H1 (cell line): ENCODE measurements at regions not wholly inside any gene's neighbourhood (a gene's known extent, or its start where the extent isn't known, plus 50 kb on each side); places are given as distances from the start of the nearest gene placed in this dataset.

Experiments
- CTCF ChIA-PET: fragments of 300-600 bp; sonication (Branson Sonifier 250); formaldehyde crosslinking; loops from one replicate; lab custom pipeline; 2021; ENCODE audit not compliant: partially characterized antibody; lab: Charles Lee
- POLR2A ChIA-PET: fragments of 300-600 bp; sonication (Branson Sonifier 250); formaldehyde crosslinking; loops from one replicate; lab custom pipeline; 2021; ENCODE audit warnings: inconsistent platforms; ENCODE audit not compliant: partially characterized antibody; lab: Charles Lee
- DNase-seq, 2 experiments: peaks; one replicate each; pipeline versions ENCODE4 v3.0.0 to v3.0.0-alpha.2; 2010 to 2022; ENCODE audit warnings: low spot score in 2 of 2, low read depth in 1 of 2, mixed read lengths in 1 of 2
- FAIRE-seq: peaks from 2 replicates; lab custom pipeline; 2011; peaks lifted over from hg19 to GRCh38; lab: Jason Lieb, UNC
- H2AFZ ChIP-seq: 2 replicates; pipeline ENCODE4 v1.8.1; 2012; ENCODE audit warnings: low read length, inconsistent platforms
- H2AK5ac ChIP-seq: 2 replicates; pipeline ENCODE4 v1.6.1; 2013; ENCODE audit warnings: low read depth, low read length
- H2BK120ac ChIP-seq: replicated peaks from 2 replicates; pipeline ENCODE3; 2013; ENCODE audit warnings: low read depth, low read length, inconsistent platforms
- H2BK12ac ChIP-seq: 2 replicates; pipeline ENCODE4 v1.6.1; 2013; ENCODE audit warnings: low read depth, low read length
- H2BK15ac ChIP-seq: 2 replicates; pipeline ENCODE4 v1.6.1; 2013; ENCODE audit warnings: low read length
- H2BK20ac ChIP-seq: 2 replicates; pipeline ENCODE4 v1.6.1; 2013; ENCODE audit warnings: low read length
- H2BK5ac ChIP-seq: 2 replicates; pipeline ENCODE4 v1.6.1; 2013; ENCODE audit warnings: low read depth, low read length
- H3K14ac ChIP-seq: 2 replicates; pipeline ENCODE4 v1.6.1; 2013; ENCODE audit warnings: inconsistent platforms; ENCODE audit not compliant: insufficient read length
- H3K18ac ChIP-seq: 2 replicates; pipeline ENCODE4 v1.6.1; 2013; ENCODE audit warnings: low read length; ENCODE audit errors: extremely low read depth
- H3K23ac ChIP-seq: 2 replicates; pipeline ENCODE4 v1.6.1; 2013; ENCODE audit warnings: inconsistent platforms; ENCODE audit not compliant: insufficient read length
- H3K23me2 ChIP-seq: 2 replicates; pipeline ENCODE4 v1.6.1; 2013; ENCODE audit warnings: low read depth, low read length
- H3K27ac ChIP-seq: 2 replicates; pipeline ENCODE4 v1.6.1; 2011; ENCODE audit warnings: low read depth, low read length, inconsistent platforms
- H3K27me3 ChIP-seq, 4 experiments: replicated peaks in 1 of 4; 1 replicate in 1 of 4; 2 replicates in 3 of 4; pipeline versions ENCODE4 v1.6.1 to v1.8.1; 2011 to 2013; ENCODE audit warnings: low read length in 3 of 4, mild to moderate bottlenecking in 3 of 4, inconsistent platforms in 2 of 4, mixed read lengths in 2 of 4, moderate library complexity in 1 of 4; ENCODE audit not compliant: control insufficient read depth in 3 of 4, insufficient read depth in 3 of 4; ENCODE audit errors: extremely low read depth in 1 of 4
- H3K36me3 ChIP-seq, 4 experiments: 2 replicates each; pipeline versions ENCODE4 v1.6.1 to v1.8.1; 2011 to 2013; ENCODE audit warnings: mild to moderate bottlenecking in 4 of 4, low read length in 3 of 4, moderate library complexity in 2 of 4, control low read depth in 1 of 4, inconsistent platforms in 1 of 4; ENCODE audit not compliant: insufficient read depth in 4 of 4, control insufficient read depth in 2 of 4
- H3K4ac ChIP-seq: replicated peaks from 2 replicates; pipeline ENCODE3; 2013; ENCODE audit warnings: low read length, low read depth, mixed read lengths, inconsistent platforms; ENCODE audit not compliant: insufficient read length
- H3K4me1 ChIP-seq, 4 experiments: replicated peaks in 1 of 4; 1 replicate in 1 of 4; 2 replicates in 3 of 4; pipeline versions ENCODE4 v1.6.1 to v1.8.1; 2011 to 2013; ENCODE audit warnings: low read length in 3 of 4, inconsistent platforms in 2 of 4, mixed read lengths in 1 of 4; ENCODE audit not compliant: insufficient read depth in 4 of 4, control insufficient read depth in 3 of 4
- H3K4me2 ChIP-seq, 2 experiments: 2 replicates each; pipeline versions ENCODE4 v1.6.1 to v1.8.1; 2011 to 2013; ENCODE audit warnings: low read depth in 2 of 2, low read length in 2 of 2, control low read depth in 1 of 2, inconsistent platforms in 1 of 2, mild to moderate bottlenecking in 1 of 2; ENCODE audit not compliant: insufficient read depth in 1 of 2
- H3K4me3 ChIP-seq, 4 experiments: fragments of 200-600, 300-600 bp in 1 of 4; sonication (generic), shearing (Covaris generic), sonication (Bioruptor Twin) in 1 of 4; 2 replicates each; pipeline versions ENCODE4 v1.5.1 to v1.8.1; 2011 to 2016; ENCODE audit warnings: low read length in 4 of 4, low read depth in 3 of 4, control low read depth in 2 of 4, inconsistent platforms in 2 of 4, mild to moderate bottlenecking in 2 of 4, mixed read lengths in 1 of 4, moderate library complexity in 1 of 4; ENCODE audit not compliant: insufficient read depth in 2 of 4; ENCODE audit errors: extremely low read depth in 1 of 4
- H3K56ac ChIP-seq: replicated peaks from 2 replicates; pipeline ENCODE3; 2013; ENCODE audit warnings: low read depth, mild to moderate bottlenecking, mixed read lengths, low read length, inconsistent platforms; ENCODE audit not compliant: insufficient read length
- H3K79me1 ChIP-seq: 2 replicates; pipeline ENCODE4 v1.6.1; 2013; ENCODE audit warnings: low read depth, low read length, control low read depth
- H3K79me2 ChIP-seq, 2 experiments: 2 replicates each; pipeline versions ENCODE4 v1.6.1 to v1.8.1; 2012 to 2013; ENCODE audit warnings: low read length in 2 of 2, mild to moderate bottlenecking in 2 of 2, inconsistent platforms in 1 of 2; ENCODE audit not compliant: insufficient read depth in 2 of 2, control insufficient read depth in 1 of 2
- H3K9ac ChIP-seq, 4 experiments: replicated peaks in 1 of 4; 1 replicate in 1 of 4; 2 replicates in 3 of 4; pipeline versions ENCODE4 v1.6.1 to v1.8.1; 2011 to 2013; ENCODE audit warnings: low read depth in 3 of 4, low read length in 3 of 4, control low read depth in 2 of 4, mild to moderate bottlenecking in 2 of 4, moderate library complexity in 2 of 4, inconsistent platforms in 1 of 4; ENCODE audit errors: extremely low read depth in 1 of 4
- H3K9me3 ChIP-seq, 2 experiments: 2 replicates each; pipeline versions ENCODE4 v1.6.1 to v1.8.1; 2012 to 2013; ENCODE audit warnings: mild to moderate bottlenecking in 2 of 2, moderate library complexity in 2 of 2, control low read depth in 1 of 2, inconsistent platforms in 1 of 2, low read depth in 1 of 2, low read length in 1 of 2, mixed read lengths in 1 of 2; ENCODE audit not compliant: insufficient read depth in 2 of 2
- H4K20me1 ChIP-seq, 2 experiments: replicated peaks in 1 of 2; 2 replicates each; pipeline versions ENCODE3 to v1.8.1; 2011 to 2013; ENCODE audit warnings: inconsistent platforms in 2 of 2, low read length in 2 of 2, mild to moderate bottlenecking in 1 of 2; ENCODE audit not compliant: insufficient read depth in 2 of 2, control insufficient read depth in 1 of 2
- H4K5ac ChIP-seq: 2 replicates; pipeline ENCODE4 v1.6.1; 2013; ENCODE audit warnings: low read length, low read depth, mixed read lengths, inconsistent platforms; ENCODE audit not compliant: insufficient read length
- H4K8ac ChIP-seq: 2 replicates; pipeline ENCODE4 v1.8.0; 2013; ENCODE audit warnings: mild to moderate bottlenecking, moderate library complexity, low read length, inconsistent platforms; ENCODE audit not compliant: insufficient read depth; ENCODE audit errors: extremely low read depth
- H4K91ac ChIP-seq: replicated peaks from 2 replicates; pipeline ENCODE3; 2013; ENCODE audit warnings: low read length, mixed read lengths, inconsistent platforms; ENCODE audit not compliant: insufficient read length
- BCL11A ChIP-seq, 2 experiments: IDR thresholded peaks; one replicate each; pipeline ENCODE4 v1.6.1; 2011; ENCODE audit warnings: low read depth in 2 of 2, low read length in 2 of 2, mild to moderate bottlenecking in 2 of 2
- CHD1 ChIP-seq: IDR thresholded peaks from 2 replicates; pipeline ENCODE4 v1.6.1; 2012; ENCODE audit warnings: low read depth, low read length, improper control_type of control experiment
- TAF1 ChIP-seq: IDR thresholded peaks from 2 replicates; pipeline ENCODE4 v1.6.1; 2011; ENCODE audit warnings: mild to moderate bottlenecking, low read depth, low read length
- ZNF274 ChIP-seq: IDR thresholded peaks from 2 replicates; pipeline ENCODE4 v1.7.0; 2012; ENCODE audit warnings: low read length, borderline replicate concordance; ENCODE audit errors: extremely low read depth
- WGBS, 2 experiments: shearing (Covaris generic) in 1 of 2; methylation state at CpG; one replicate each; pipeline versions ENCODE4 v1.1.6 to v1.1.7; 2013 to 2015; ENCODE audit warnings: low lambda C conversion rate in 2 of 2, mixed read lengths in 2 of 2, inconsistent platforms in 1 of 2, low coverage in 1 of 2, missing lambda C conversion rate in 1 of 2; ENCODE audit not compliant: insufficient replicate concordance in 2 of 2, insufficient coverage in 1 of 2, insufficient read length in 1 of 2; ENCODE audit errors: extremely low coverage in 1 of 2, missing lambda C conversion rate in 1 of 2; 5-methylcytosine and 5-hydroxymethylcytosine counted together

GRCh38 chr7:156102267-156102666 is 290.0 kb upstream of the SHH start:
- 90% methylated on average over 1 of the region's 1 CpG; no CpG with 5 or more reads in 1 of the 2 experiments for WGBS, 2 experiments
- Histone ChIP-seq H3K23ac (no peak overlapping the region), H3K9ac (no peak overlapping the region), H3K56ac (peak overlapping the region; percentile 55), H3K36me3 (no peaks in the 10 kb centered on the region; a peak in 1 of 8 replicates), H2BK20ac (no peak overlapping the region), H3K27ac (no peak overlapping the region), H3K9me3 (0 out of 4 replicates have a peak, but pooled peaks cover 0 to 4% of the 10 kb centered on the region in 2 experiments), H3K79me1 (0 out of 2 replicates have a peak, but pooled peaks cover 2% of the 10 kb centered on the region), H3K18ac (no peak overlapping the region), H3K4me2 (no peak overlapping the region), H3K4me3 (no peak overlapping the region), H4K8ac (no peak overlapping the region), H4K5ac (no peak overlapping the region), H4K91ac (no peak overlapping the region), H3K27me3 (no peaks in the 10 kb centered on the region; a peak in 1 of 7 replicates), H3K4me1 (peaks cover 0 to 3% (median 0%) of the 10 kb centered on the region in 4 experiments; a peak in 1 of 7 replicates), H2BK5ac (no peak overlapping the region), H2AFZ (no peak overlapping the region), H2BK120ac (no peak overlapping the region), H2BK15ac (no peak overlapping the region), H3K79me2 (no peaks in the 10 kb centered on the region), H4K20me1 (peaks cover 0 to 3% of the 10 kb centered on the region in 2 experiments), H3K14ac (no peak overlapping the region), H2BK12ac (no peak overlapping the region), H2AK5ac (no peak overlapping the region), H3K4ac (no peak overlapping the region), H3K23me2 (peaks cover 9% of the 10 kb centered on the region; the same call in 1 of the 2 replicates)
- FAIRE-seq (no peak), DNase-seq (no peak)
- ChIA-PET POLR2A (no interaction called here), CTCF (no interaction called here)
- TF ChIP-seq ZNF274 (no peak), BCL11A (IDR thresholded peaks at IDR 0.05; ENCODE audit: low read depth in 2 of 2, low read length in 2 of 2) (no peak), TAF1 (no peak), CHD1 (no peak)
